ENCODE measurements at regions not wholly inside any gene's neighbourhood (a gene's known extent, or its start where the extent isn't known, plus 50 kb on each side); places are given as distances from the start of the nearest gene placed in this dataset.

DNA sequence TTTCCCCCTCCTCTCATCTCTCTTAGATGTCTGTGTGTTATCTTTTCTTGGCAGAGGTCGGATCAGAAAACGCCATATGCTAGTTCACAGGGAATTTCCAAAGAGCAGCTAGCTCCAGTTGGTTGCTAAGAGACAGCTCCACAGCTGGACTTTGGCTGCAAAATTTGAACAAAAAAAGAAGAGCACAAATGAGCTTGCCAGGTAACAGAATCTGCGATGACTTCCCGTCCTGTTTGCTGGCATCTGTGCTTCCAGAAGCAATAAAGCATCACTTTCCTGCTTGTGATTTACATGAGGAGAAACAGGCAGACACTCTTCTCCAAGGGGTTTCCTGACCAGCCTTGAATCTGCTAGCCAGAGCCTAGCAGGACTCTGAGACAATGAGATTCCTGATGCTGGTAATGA, 596.0 kb upstream of the B3GAT1 start:
- Histone ChIP-seq H3K4me2 (replicated peaks; ENCODE audit: low read depth, low read length, poor library complexity, severe bottlenecking) (no peak overlapping the region), H3K4me1 (ENCODE audit: control insufficient read depth in 2 of 2, insufficient read depth in 2 of 2, low read length in 2 of 2) (no peaks in the 10 kb centered on the region), H3K36me3 (replicated peaks in 1 of 2; ENCODE audit: control extremely low read depth in 1 of 2, control insufficient read depth in 1 of 2, extremely low read depth in 1 of 2, insufficient read depth in 2 of 2, low read length in 1 of 2) (no peaks in the 10 kb centered on the region), H3K9ac (ENCODE audit: low read length) (no peak overlapping the region), H3K9me3 (ENCODE audit: control extremely low read depth in 1 of 3, control insufficient read depth in 2 of 3, insufficient read depth in 1 of 3, low read length in 2 of 3) (peaks cover 0 to 4% (median 0%) of the 10 kb centered on the region in 3 donors), H3K27ac (ENCODE audit: low read length in 2 of 2) (no peak overlapping the region), H3K79me2 (ENCODE audit: control insufficient read depth, insufficient read depth, low read length) (no peaks in the 10 kb centered on the region), H4K20me1 (ENCODE audit: control insufficient read depth, insufficient read depth, low read length, poor library complexity, severe bottlenecking) (no peaks in the 10 kb centered on the region), H2AFZ (ENCODE audit: insufficient read depth, low read depth, low read length, poor library complexity, severe bottlenecking) (no peak overlapping the region), H3K27me3 (replicated peaks in 1 of 4; ENCODE audit: control extremely low read depth in 1 of 4, control insufficient read depth in 3 of 4, insufficient read depth in 4 of 4, low read length in 3 of 4) (no peaks in the 10 kb centered on the region), H3K4me3 (ENCODE audit: control extremely low read depth in 1 of 5, extremely low read depth in 1 of 5, insufficient read depth in 1 of 5, low read depth in 2 of 5, low read length in 4 of 5) (no peak overlapping the region)
- H3K27me3 Mint-ChIP-seq = no peaks in the 10 kb centered on the region
- H3K4me1 Mint-ChIP-seq = no peaks in the 10 kb centered on the region
- 45% methylated on average over 4 of the region's 4 CpGs for WGBS (ENCODE audit: insufficient coverage)
- no peak for TF ChIP-seq EZH2 (IDR thresholded peaks at IDR 0.05; ENCODE audit: borderline replicate concordance, insufficient read depth, low read depth, low read length, poor library complexity, severe bottlenecking)
- TF ChIP-seq, protein P1, sequence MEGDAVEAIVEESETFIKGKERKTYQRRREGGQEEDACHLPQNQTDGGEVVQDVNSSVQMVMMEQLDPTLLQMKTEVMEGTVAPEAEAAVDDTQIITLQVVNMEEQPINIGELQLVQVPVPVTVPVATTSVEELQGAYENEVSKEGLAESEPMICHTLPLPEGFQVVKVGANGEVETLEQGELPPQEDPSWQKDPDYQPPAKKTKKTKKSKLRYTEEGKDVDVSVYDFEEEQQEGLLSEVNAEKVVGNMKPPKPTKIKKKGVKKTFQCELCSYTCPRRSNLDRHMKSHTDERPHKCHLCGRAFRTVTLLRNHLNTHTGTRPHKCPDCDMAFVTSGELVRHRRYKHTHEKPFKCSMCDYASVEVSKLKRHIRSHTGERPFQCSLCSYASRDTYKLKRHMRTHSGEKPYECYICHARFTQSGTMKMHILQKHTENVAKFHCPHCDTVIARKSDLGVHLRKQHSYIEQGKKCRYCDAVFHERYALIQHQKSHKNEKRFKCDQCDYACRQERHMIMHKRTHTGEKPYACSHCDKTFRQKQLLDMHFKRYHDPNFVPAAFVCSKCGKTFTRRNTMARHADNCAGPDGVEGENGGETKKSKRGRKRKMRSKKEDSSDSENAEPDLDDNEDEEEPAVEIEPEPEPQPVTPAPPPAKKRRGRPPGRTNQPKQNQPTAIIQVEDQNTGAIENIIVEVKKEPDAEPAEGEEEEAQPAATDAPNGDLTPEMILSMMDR (IDR thresholded peaks at IDR 0.05) = no peak
- POLR2A ChIA-PET = no interaction called here
- no peak overlapping the region for H3K27ac Mint-ChIP-seq
- peaks cover 5% of the 10 kb centered on the region for H3K9me3 Mint-ChIP-seq (ENCODE audit: insufficient read depth)
- intact Hi-C loops (cut with micrococcal nuclease) = no loop called here
- CTCF ChIA-PET = no interaction called here
- no peak overlapping the region for H3K4me3 Mint-ChIP-seq
- ATAC-seq (ENCODE audit: low read depth) = no peak
- DNase-seq = no peak

DNA sequence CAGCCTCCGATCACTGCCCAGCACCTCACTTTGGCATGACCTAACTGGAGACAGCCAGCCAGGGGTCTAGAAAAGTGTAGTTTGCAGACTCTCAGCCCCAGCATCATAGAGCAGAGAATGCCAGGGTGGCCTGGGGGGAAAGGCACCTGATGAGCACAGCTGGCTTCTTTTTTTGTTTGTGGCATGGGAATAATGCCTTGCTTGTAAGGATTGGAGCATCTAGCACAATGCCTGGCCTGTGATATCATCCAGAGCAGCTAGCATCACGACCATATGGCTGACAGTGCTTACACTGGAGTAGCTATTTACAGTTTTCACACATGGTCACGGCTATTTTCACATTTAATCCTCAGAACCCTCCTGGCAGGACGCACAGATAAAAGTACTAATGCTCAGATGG, 594.8 kb upstream of the B3GAT1 start:
- no peaks in the 10 kb centered on the region for H3K27me3 ChIP-seq (replicated peaks in 1 of 4; ENCODE audit: control extremely low read depth in 1 of 4, control insufficient read depth in 3 of 4, insufficient read depth in 4 of 4, low read length in 3 of 4)
- no peaks in the 10 kb centered on the region for H3K4me1 Mint-ChIP-seq
- ATAC-seq (ENCODE audit: low read depth) (no peak), DNase-seq (no peak)
- H2AFZ ChIP-seq (ENCODE audit: insufficient read depth, low read depth, low read length, poor library complexity, severe bottlenecking) = no peak overlapping the region
- H3K27ac ChIP-seq (ENCODE audit: low read length in 2 of 2) = no peak overlapping the region
- ChIA-PET POLR2A (no interaction called here), CTCF (no interaction called here)
- H3K36me3 ChIP-seq (replicated peaks in 1 of 2; ENCODE audit: control extremely low read depth in 1 of 2, control insufficient read depth in 1 of 2, extremely low read depth in 1 of 2, insufficient read depth in 2 of 2, low read length in 1 of 2) = no peaks in the 10 kb centered on the region
- peaks cover 0 to 4% (median 0%) of the 10 kb centered on the region in 3 donors for H3K9me3 ChIP-seq (ENCODE audit: control extremely low read depth in 1 of 3, control insufficient read depth in 2 of 3, insufficient read depth in 1 of 3, low read length in 2 of 3)
- no peak overlapping the region for H3K4me3 Mint-ChIP-seq
- H3K79me2 ChIP-seq (ENCODE audit: control insufficient read depth, insufficient read depth, low read length) = no peaks in the 10 kb centered on the region
- peaks cover 2% of the 10 kb centered on the region for H3K9me3 Mint-ChIP-seq (ENCODE audit: insufficient read depth)
- H3K4me2 ChIP-seq (replicated peaks; ENCODE audit: low read depth, low read length, poor library complexity, severe bottlenecking) = no peak overlapping the region
- WGBS (ENCODE audit: insufficient coverage) = 94% methylated on average over 2 of the region's 4 CpGs
- H3K27me3 Mint-ChIP-seq = no peaks in the 10 kb centered on the region
- intact Hi-C loops (cut with micrococcal nuclease) = no loop called here
- no peak overlapping the region for H3K4me3 ChIP-seq (ENCODE audit: control extremely low read depth in 1 of 5, extremely low read depth in 1 of 5, insufficient read depth in 1 of 5, low read depth in 2 of 5, low read length in 4 of 5)
- no peaks in the 10 kb centered on the region for H3K4me1 ChIP-seq (ENCODE audit: control insufficient read depth in 2 of 2, insufficient read depth in 2 of 2, low read length in 2 of 2)
- TF ChIP-seq EZH2 (IDR thresholded peaks at IDR 0.05; ENCODE audit: borderline replicate concordance, insufficient read depth, low read depth, low read length, poor library complexity, severe bottlenecking) = no peak
- TF ChIP-seq, protein P1 (IDR thresholded peaks at IDR 0.05) = no peak
- no peak overlapping the region for H3K9ac ChIP-seq (ENCODE audit: low read length)
- no peak overlapping the region for H3K27ac Mint-ChIP-seq
- no peaks in the 10 kb centered on the region for H4K20me1 ChIP-seq (ENCODE audit: control insufficient read depth, insufficient read depth, low read length, poor library complexity, severe bottlenecking)
